Aorta (tissue), 5 donors: ENCODE measurements at regions not wholly inside any gene's neighbourhood (a gene's known extent, or its start where the extent isn't known, plus 50 kb on each side); places are given as distances from the start of the nearest gene placed in this dataset.

Experiments
- ATAC-seq: fragments of 200-7000 bp; cut with Tn5 transposase; one replicate; pipeline ENCODE4 v1.9.1; 2022; ENCODE audit warnings: moderate library complexity; ENCODE audit not compliant: low FRiP score
- DNase-seq, 2 donors: peaks; one replicate each; pipeline ENCODE4 v3.0.0-alpha.2; 2020
- H3K27ac ChIP-seq, 2 donors: one replicate each; pipeline ENCODE4 v1.5.1; 2013; ENCODE audit warnings: low read length in 2 of 2, mild to moderate bottlenecking in 2 of 2, moderate library complexity in 2 of 2, control low read depth in 1 of 2, inconsistent platforms in 1 of 2, low read depth in 1 of 2
- H3K27me3 ChIP-seq, 2 donors: one replicate each; pipeline ENCODE4 v1.6.1; 2013; ENCODE audit warnings: control low read depth in 1 of 2, low read length in 1 of 2, mild to moderate bottlenecking in 1 of 2, moderate library complexity in 1 of 2; ENCODE audit not compliant: insufficient read depth in 2 of 2, control insufficient read depth in 1 of 2
- H3K36me3 ChIP-seq, 2 donors: one replicate each; pipeline ENCODE4 v1.6.1; 2013; ENCODE audit warnings: control low read depth in 1 of 2, low read length in 1 of 2, mild to moderate bottlenecking in 1 of 2; ENCODE audit not compliant: insufficient read depth in 2 of 2, control insufficient read depth in 1 of 2
- H3K4me1 ChIP-seq, 2 donors: one replicate each; pipeline ENCODE4 v1.6.1; 2013; ENCODE audit warnings: low read length in 2 of 2, control low read depth in 1 of 2, mild to moderate bottlenecking in 1 of 2, moderate library complexity in 1 of 2; ENCODE audit not compliant: insufficient read depth in 2 of 2, control insufficient read depth in 1 of 2
- H3K4me3 ChIP-seq, 2 donors: one replicate each; pipeline ENCODE4 v1.5.1; 2013; ENCODE audit warnings: low read length in 2 of 2, control low read depth in 1 of 2, mild to moderate bottlenecking in 1 of 2
- H3K9me3 ChIP-seq: one replicate; pipeline ENCODE4 v1.6.1; 2013; ENCODE audit warnings: mild to moderate bottlenecking, low read length; ENCODE audit not compliant: control insufficient read depth
- WGBS, 2 donors: extraction: QIAGEN DNeasy Blood & Tissue Kit; methylation state at CpG; one replicate each; pipeline ENCODE4 v1.1.7; 2013; 5-methylcytosine and 5-hydroxymethylcytosine counted together
- intact Hi-C, 2 donors: fragments of 100-400 bp; cut with DNase I; formaldehyde crosslinking; loops; one replicate each; pipeline versions ENCODE4 v1.14.2 to v1.15.0; 2022
- donor health status: healthy with polysubstance abuse.
- donor health status: Bipolar disorder and iron deficiency.
- donor health status: DM: no; HTN: no; CAD: no.
- donor health status: DM: no; HTN: no; CAD: no.
- donor health status: DM: yes; HTN: yes; CAD: no.

DNA sequence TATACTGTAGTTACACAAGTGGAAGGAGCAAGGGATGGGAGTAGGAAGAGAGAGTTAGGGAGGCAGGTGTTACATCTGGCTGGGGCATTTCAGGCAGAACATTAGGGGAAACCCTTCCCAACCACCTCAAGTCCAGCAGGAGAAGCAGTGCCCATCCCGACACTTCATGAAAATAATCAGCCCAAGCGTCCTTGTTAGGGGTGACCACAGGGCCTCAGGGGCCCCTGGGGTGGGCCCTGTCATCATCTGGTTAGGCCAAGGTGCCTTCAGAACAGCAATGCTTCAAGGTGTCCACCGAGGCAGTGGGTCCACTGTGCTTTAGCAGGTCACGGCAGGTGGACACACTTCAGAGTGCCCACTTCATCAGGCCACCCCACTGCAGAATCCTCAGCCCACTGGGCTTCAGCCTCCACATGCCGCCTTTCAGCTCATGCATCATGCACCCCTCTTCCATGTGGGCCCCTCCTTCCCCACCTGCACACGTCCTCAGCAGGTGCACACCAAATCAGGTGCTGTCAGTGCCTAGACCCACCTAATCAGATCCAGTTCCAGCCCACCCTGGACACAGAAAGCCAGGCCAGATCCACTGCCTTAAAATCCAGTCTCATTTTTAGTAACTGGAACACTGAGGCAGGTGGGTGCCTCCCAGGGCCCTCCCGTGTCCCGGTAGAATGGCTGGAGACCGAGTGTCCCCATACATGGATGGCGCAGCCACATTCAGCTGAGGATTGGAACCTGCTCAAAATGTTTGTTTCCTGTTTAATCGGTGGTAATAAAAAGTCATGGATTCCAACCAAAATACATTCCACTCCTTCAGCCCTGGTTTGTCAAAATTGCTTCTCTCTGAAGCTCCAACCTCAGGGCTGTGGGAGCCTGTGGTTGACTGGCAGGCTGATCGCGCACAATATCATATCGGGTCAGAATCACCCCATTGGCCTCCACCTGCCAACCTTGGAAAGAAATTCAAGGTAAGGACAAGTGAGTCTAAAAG is 99.5 kb downstream of the ANKRD60 start:
- H3K4me3 ChIP-seq, result no peak overlapping the region
- no peaks in the 10 kb centered on the region for H3K9me3 ChIP-seq
- H3K27me3 ChIP-seq, result no peaks in the 10 kb centered on the region
- peaks cover 2 to 9% of the 10 kb centered on the region in 2 donors for H3K4me1 ChIP-seq
- H3K27ac ChIP-seq, result peak overlapping the region; percentile 47 to 78
- DNase-seq (peak in 1 of 2 donors; percentile 66), ATAC-seq (peak; percentile 40)
- WGBS, 2 donors, result 42 to 47% methylated on average over 14 of the region's 14 CpGs
- no peaks in the 10 kb centered on the region for H3K36me3 ChIP-seq
- intact Hi-C loops, result no loop called here

DNA sequence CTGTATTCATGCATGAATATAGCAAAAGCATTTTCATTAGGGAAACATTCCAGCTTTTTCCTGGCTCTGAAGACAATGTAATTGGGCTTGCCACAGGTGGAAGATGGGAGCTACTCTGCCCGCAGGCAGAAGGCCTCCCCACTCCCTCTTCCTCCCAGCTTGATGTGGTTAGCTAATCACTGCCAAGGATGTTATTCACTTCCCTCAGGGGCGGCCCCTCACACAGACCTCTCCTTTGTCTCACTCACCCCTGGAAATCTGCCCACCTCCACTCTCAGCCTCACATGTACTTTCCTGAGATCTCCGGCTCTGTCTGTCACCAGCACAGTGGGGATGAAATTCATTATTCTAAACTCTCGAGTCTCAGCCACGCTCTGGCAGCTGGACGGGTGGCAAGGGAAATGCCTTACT is 100.7 kb downstream of the ANKRD60 start:
- Histone ChIP-seq H3K9me3 (no peaks in the 10 kb centered on the region), H3K27me3 (no peaks in the 10 kb centered on the region), H3K4me1 (peaks cover 0 to 7% of the 10 kb centered on the region in 2 donors), H3K4me3 (no peak overlapping the region), H3K36me3 (no peaks in the 10 kb centered on the region), H3K27ac (peak overlapping the region; percentile 72 to 83)
- DNase-seq (peak in 1 of 2 donors; percentile 52), ATAC-seq (peak; percentile 23)
- intact Hi-C loops, result no loop called here
- WGBS, 2 donors, result 8 to 11% methylated on average over 6 of the region's 6 CpGs

DNA sequence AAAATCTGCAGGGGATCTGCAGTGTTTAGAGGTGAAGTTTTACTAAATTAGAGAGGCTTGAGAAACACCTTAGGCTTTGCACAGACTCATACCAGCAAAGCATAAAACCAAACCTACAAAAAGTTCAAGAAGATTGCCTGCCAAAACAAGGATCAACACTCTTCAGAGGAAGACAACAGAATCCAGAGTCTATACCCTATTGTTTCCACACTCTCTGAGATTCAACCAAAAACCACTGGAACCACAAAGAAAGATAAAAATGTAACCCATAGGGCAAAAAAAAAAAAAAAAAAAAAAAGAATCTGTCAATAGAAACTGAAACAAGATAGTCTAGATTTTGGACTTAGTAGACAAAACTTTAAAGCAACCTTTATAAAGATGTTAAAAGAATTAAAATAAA is 102.7 kb downstream of the ANKRD60 start:
- no peak overlapping the region for H3K4me3 ChIP-seq
- no peak for DNase-seq
- no peaks in the 10 kb centered on the region for H3K27me3 ChIP-seq
- H3K36me3 ChIP-seq, result no peaks in the 10 kb centered on the region
- intact Hi-C loops, result no loop called here
- H3K4me1 ChIP-seq, result peaks cover 0 to 3% of the 10 kb centered on the region in 2 donors
- H3K9me3 ChIP-seq, result no peaks in the 10 kb centered on the region
- no peak overlapping the region for H3K27ac ChIP-seq
- ATAC-seq, result no peak

DNA sequence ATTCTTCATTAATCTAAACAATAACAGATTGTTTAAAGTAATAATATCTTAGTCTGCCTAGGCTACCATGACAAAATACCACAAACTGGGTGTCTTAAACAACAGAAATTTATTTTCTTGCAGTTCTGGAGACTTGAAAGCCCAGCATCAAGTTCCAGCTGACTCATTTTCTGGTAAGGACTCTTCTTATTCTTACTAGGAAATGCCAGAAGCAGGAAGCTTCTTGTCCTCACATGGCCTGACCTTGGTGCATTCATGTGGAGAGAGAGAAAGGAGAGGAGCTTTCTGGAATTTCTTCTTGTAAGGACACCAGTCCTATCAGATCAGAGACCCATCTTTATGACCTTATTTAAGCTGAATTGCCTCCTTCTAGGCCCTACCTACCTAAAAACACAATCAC is 110.5 kb downstream of the ANKRD60 start:
- H3K27me3 ChIP-seq, result no peaks in the 10 kb centered on the region
- no peaks in the 10 kb centered on the region for H3K9me3 ChIP-seq
- intact Hi-C loops, result loop anchor here in 1 of 2 donors (10.0 kb wide), 1 partner anchor 57 kb away; no protein-coding TSS in a partner anchor
- H3K27ac ChIP-seq, result no peak overlapping the region
- DNase-seq, result no peak
- no peaks in the 10 kb centered on the region for H3K4me1 ChIP-seq
- no peak overlapping the region for H3K4me3 ChIP-seq
- no peaks in the 10 kb centered on the region for H3K36me3 ChIP-seq
- ATAC-seq, result no peak

DNA sequence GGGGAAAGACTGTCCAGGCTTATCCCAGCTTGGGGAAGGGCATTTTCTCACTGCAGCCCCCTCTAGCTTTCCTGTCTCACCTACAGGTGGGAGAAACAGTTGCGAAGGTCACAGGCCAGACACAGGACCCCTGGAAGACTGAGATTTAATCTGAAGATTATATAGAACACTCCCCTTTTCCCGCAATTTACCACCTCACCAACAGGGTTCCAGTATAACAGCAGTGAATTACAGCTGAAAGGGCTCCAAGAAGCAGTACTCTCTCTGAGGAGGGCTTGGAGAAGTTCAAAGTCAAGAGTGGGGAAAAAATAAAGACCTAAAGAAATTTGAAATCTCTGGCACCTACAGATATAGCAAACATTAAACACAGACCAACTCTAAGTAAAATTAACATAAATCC is 111.9 kb downstream of the ANKRD60 start:
- no peaks in the 10 kb centered on the region for H3K36me3 ChIP-seq
- intact Hi-C loops, result loop anchor here in 1 of 2 donors (10.0 kb wide), 1 partner anchor 58 kb away; no protein-coding TSS in a partner anchor
- no peaks in the 10 kb centered on the region for H3K9me3 ChIP-seq
- H3K27me3 ChIP-seq, result no peaks in the 10 kb centered on the region
- H3K4me1 ChIP-seq, result peaks cover 0 to 3% of the 10 kb centered on the region in 2 donors
- H3K27ac ChIP-seq, result no peak overlapping the region
- 95 to 98% methylated on average over 2 of the region's 2 CpGs for WGBS, 2 donors
- H3K4me3 ChIP-seq, result no peak overlapping the region
- no peak for DNase-seq
- no peak for ATAC-seq

DNA sequence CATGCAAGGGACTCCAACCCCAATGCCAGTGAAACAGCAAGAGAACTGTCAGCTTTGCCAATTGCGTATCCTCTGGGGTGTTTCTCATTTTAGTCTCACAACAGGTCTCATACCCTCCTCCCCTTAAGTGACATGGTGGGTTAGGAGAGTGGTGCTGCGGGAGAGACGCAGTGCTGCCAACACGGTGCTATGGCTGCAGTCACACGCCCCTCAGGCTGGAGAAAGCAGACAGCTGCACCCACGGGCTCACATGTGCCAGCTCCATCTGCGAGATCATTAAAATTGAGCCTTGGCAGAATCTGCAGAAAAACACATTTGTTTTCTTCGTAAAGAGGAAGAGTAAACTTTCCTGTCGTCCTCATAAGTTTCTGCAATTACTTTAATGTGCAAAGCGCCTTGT is 114.7 kb downstream of the ANKRD60 start:
- no peak overlapping the region for H3K4me3 ChIP-seq
- peaks cover 2 to 3% of the 10 kb centered on the region in 2 donors for H3K4me1 ChIP-seq
- ATAC-seq (no peak), DNase-seq (no peak)
- no peaks in the 10 kb centered on the region for H3K27me3 ChIP-seq
- 94% methylated on average over 10 of the region's 10 CpGs for WGBS, 2 donors
- intact Hi-C loops, result loop anchor here in 1 of 2 donors (5.0 to 10.0 kb wide), 2 partner anchors 34 to 61 kb away; no protein-coding TSS in a partner anchor
- no peak overlapping the region for H3K27ac ChIP-seq
- no peaks in the 10 kb centered on the region for H3K9me3 ChIP-seq
- H3K36me3 ChIP-seq, result no peaks in the 10 kb centered on the region

DNA sequence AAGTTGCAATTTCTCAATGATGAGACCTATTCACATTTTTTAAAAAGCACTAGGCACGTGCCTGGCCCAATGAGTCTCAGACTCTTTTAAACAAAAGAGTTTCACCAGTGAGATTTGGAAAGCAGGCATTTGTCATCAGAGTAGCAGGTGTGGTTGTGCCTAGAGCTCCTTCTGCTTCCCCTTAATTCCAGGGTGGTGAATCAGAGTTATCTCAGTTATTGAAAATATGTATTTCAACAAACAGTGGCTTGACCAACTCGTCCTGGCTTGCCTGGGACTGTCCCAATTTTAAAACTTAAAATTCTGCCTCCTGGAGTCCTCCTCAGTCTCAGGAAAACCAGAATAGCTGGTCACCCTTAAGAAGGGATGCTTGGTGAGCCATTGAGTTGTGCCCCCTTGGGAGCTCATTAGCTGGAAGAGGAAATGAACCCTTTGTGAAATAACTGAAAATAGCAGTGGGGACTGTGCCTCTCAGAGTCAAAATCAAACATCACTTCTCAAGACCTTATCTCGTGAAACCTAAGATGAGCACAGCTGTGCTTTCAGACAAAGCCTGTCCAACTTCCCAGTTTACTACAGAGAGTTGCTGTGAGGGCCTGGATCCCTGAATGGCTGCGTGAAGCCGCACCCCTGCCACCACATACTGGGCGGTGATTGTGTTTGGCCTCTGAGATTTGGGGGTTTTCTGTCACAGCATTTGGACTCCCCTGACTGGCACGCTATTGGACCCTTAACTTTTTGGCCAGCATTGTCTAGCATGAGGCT is 116.3 kb downstream of the ANKRD60 start:
- no peaks in the 10 kb centered on the region for H3K27me3 ChIP-seq
- no peaks in the 10 kb centered on the region for H3K36me3 ChIP-seq
- WGBS, 2 donors, result 77 to 81% methylated on average over 7 of the region's 7 CpGs
- H3K4me1 ChIP-seq, result peaks cover 2 to 3% of the 10 kb centered on the region in 2 donors
- no peaks in the 10 kb centered on the region for H3K9me3 ChIP-seq
- no peak overlapping the region for H3K4me3 ChIP-seq
- no peak for DNase-seq
- peak overlapping the region in 1 of 2 donors; percentile 63 for H3K27ac ChIP-seq
- no peak for ATAC-seq
- intact Hi-C loops, result loop anchor here in 1 of 2 donors (5.0 to 10.0 kb wide), 2 partner anchors 35 to 63 kb away; no protein-coding TSS in a partner anchor

DNA sequence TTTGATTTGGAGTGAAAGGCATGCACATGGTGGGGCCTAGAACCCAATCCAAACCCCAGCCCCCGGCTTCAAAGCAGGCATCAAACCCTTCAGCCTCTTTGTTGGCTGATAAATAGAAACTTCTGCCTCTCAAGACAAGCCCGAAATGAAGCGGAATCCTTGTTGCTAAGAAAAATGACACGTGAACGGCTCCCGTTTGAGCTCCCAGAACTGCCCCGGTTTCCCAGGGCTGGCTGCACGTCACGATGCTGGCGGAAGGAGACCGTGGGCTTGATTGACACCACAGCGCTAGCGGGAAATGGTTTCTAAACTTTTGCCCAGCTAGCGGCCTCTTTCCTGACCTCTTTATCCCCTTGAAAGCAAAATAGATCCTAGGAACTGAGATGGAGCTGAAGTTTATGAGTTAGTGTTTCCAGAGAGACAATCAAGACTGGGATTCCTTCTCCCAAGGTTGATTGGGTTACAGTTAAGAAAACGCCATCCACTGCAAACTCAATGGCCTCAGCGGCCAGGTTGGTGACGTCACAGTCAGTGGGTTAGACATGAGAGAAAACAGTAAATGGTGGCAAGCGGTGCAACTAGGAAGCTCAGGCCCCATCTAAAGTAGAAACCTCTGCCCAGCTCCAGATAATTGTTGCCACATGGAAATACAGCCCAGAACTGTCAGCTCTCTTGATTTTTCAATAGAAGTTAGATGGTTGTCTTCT is 117.0 kb downstream of the ANKRD60 start:
- intact Hi-C loops, result loop anchor here in 1 of 2 donors (5.0 to 10.0 kb wide), 2 partner anchors 36 to 63 kb away; no protein-coding TSS in a partner anchor
- ATAC-seq, result no peak
- Histone ChIP-seq H3K9me3 (no peaks in the 10 kb centered on the region), H3K36me3 (no peaks in the 10 kb centered on the region), H3K27ac (peak overlapping the region in 1 of 2 donors; percentile 49), H3K27me3 (no peaks in the 10 kb centered on the region), H3K4me1 (peaks cover 2 to 3% of the 10 kb centered on the region in 2 donors), H3K4me3 (no peak overlapping the region)
- DNase-seq, result no peak
- 85 to 90% methylated on average over 18 of the region's 18 CpGs for WGBS, 2 donors
